ENCODE measurements at regions not wholly inside any gene's neighbourhood (a gene's known extent, or its start where the extent isn't known, plus 50 kb on each side); places are given as distances from the start of the nearest gene placed in this dataset.

DNA sequence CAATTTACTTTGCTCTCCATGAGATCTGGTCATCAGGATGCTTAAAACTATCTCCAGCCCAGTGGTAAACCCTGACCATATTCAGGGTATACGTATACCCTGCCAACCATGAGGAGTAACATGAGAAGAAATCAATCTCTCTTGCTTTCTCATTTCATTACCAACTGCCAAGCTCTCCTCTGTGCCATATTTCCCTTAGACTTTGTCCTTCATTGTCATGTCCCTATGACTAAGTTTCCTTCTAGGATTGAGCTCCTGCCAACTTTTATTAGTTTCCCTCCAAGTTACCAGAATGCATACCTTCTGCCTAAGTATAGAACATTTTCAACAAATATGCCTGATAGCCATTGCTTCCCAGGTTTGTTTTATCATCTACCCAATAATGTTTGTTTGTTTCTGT lies 1113.9 kb upstream of the B3GALT2 start:
- TF ChIP-seq, protein P1, sequence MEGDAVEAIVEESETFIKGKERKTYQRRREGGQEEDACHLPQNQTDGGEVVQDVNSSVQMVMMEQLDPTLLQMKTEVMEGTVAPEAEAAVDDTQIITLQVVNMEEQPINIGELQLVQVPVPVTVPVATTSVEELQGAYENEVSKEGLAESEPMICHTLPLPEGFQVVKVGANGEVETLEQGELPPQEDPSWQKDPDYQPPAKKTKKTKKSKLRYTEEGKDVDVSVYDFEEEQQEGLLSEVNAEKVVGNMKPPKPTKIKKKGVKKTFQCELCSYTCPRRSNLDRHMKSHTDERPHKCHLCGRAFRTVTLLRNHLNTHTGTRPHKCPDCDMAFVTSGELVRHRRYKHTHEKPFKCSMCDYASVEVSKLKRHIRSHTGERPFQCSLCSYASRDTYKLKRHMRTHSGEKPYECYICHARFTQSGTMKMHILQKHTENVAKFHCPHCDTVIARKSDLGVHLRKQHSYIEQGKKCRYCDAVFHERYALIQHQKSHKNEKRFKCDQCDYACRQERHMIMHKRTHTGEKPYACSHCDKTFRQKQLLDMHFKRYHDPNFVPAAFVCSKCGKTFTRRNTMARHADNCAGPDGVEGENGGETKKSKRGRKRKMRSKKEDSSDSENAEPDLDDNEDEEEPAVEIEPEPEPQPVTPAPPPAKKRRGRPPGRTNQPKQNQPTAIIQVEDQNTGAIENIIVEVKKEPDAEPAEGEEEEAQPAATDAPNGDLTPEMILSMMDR (IDR thresholded peaks at IDR 0.05) = no peak
- no peak for TF ChIP-seq EZH2phosphoT487 (IDR thresholded peaks at IDR 0.05)

Data from neural progenitor cell (in vitro differentiated cells).